SK-N-SH (cell line): ENCODE measurements at regions not wholly inside any gene's neighbourhood (a gene's known extent, or its start where the extent isn't known, plus 50 kb on each side); places are given as distances from the start of the nearest gene placed in this dataset.

Source experiments
- CTCF ChIA-PET: fragments of 300-600, 350-600 bp; formaldehyde crosslinking; extraction: SDS; loops from one replicate; lab custom pipeline; 2021; lab: Yijun Ruan, JAX
- POLR2A ChIA-PET: fragments of 350-600 bp; sonication (Branson Sonifier 250); formaldehyde crosslinking; extraction: SDS; loops from one replicate; lab custom pipeline; 2020; ENCODE audit warnings: antibody characterized with exemption, inconsistent platforms; lab: Yijun Ruan, JAX
- DNase-seq: peaks from one replicate; pipeline ENCODE4 v3.0.0; 2012
- H2AFZ ChIP-seq: fragments of 200-600 bp; sonication (generic); 2 replicates; pipeline ENCODE4 v1.8.1; 2016; ENCODE audit warnings: antibody characterized with exemption, mild to moderate bottlenecking, low read depth
- H3F3A ChIP-seq: fragments of 200-600 bp; sonication (generic); replicated peaks from 2 replicates; pipeline ENCODE3; 2016; ENCODE audit warnings: antibody characterized with exemption, mild to moderate bottlenecking; ENCODE audit not compliant: insufficient read depth
- H3K27ac ChIP-seq, 2 experiments: fragments of 200-500 bp in 1 of 2; fragments of 200-600 bp in 1 of 2; sonication (Bioruptor generic) in 1 of 2; sonication (generic), shearing (Covaris generic) in 1 of 2; 2 replicates each; pipeline versions ENCODE4 v1.5.1 to v1.6.1; 2014 to 2016; ENCODE audit warnings: low read depth in 2 of 2, inconsistent platforms in 1 of 2, low read length in 1 of 2, mild to moderate bottlenecking in 1 of 2, mixed read lengths in 1 of 2
- H3K27me3 ChIP-seq: fragments of 200-600 bp; sonication (generic), shearing (Covaris generic); 2 replicates; pipeline ENCODE4 v1.6.1; 2016; ENCODE audit warnings: mixed run types; ENCODE audit not compliant: insufficient read depth
- H3K36me3 ChIP-seq, 2 experiments: fragments of 200-500 bp in 1 of 2; fragments of 200-600 bp in 1 of 2; sonication (Bioruptor generic) in 1 of 2; sonication (generic) in 1 of 2; replicated peaks in 1 of 2; 2 replicates each; pipeline versions ENCODE3 to v1.5.1; 2014 to 2016; ENCODE audit warnings: low read length in 1 of 2, mild to moderate bottlenecking in 1 of 2; ENCODE audit not compliant: insufficient read depth in 2 of 2, control insufficient read depth in 1 of 2
- H3K4me1 ChIP-seq, 2 experiments: fragments of 200-500 bp in 1 of 2; fragments of 200-600 bp in 1 of 2; sonication (Bioruptor generic) in 1 of 2; sonication (generic), shearing (Covaris generic) in 1 of 2; 2 replicates each; pipeline versions ENCODE4 v1.5.1 to v1.6.1; 2014 to 2016; ENCODE audit warnings: low read depth in 1 of 2, low read length in 1 of 2, mixed run types in 1 of 2; ENCODE audit not compliant: insufficient read depth in 2 of 2, control insufficient read depth in 1 of 2
- H3K4me2 ChIP-seq: fragments of 200-600 bp; sonication (generic), shearing (Covaris generic); 2 replicates; pipeline ENCODE4 v1.6.1; 2017; ENCODE audit warnings: mixed run types
- H3K4me3 ChIP-seq, 2 experiments: fragments of 200-500 bp in 1 of 2; fragments of 200-600 bp in 1 of 2; sonication (Bioruptor generic) in 1 of 2; sonication (generic), shearing (Covaris generic) in 1 of 2; 2 replicates each; pipeline versions ENCODE4 v1.5.1 to v1.8.1; 2014 to 2016; ENCODE audit warnings: low read depth in 2 of 2, inconsistent platforms in 1 of 2, low read length in 1 of 2, mild to moderate bottlenecking in 1 of 2, mixed read lengths in 1 of 2, moderate library complexity in 1 of 2
- H3K79me2 ChIP-seq: fragments of 200-600 bp; sonication (generic); 2 replicates; pipeline ENCODE4 v1.8.1; 2017; ENCODE audit warnings: mild to moderate bottlenecking; ENCODE audit not compliant: insufficient read depth
- H3K9ac ChIP-seq: fragments of 200-600 bp; sonication (generic); 2 replicates; pipeline ENCODE4 v1.6.1; 2017; ENCODE audit warnings: mixed run types
- H3K9me2 ChIP-seq: fragments of 200-600 bp; sonication (generic); 2 replicates; pipeline ENCODE4 v1.6.1; 2017; ENCODE audit warnings: mixed run types
- H3K9me3 ChIP-seq: fragments of 200-600 bp; sonication (generic); 2 replicates; pipeline ENCODE4 v1.6.1; 2017; ENCODE audit warnings: mixed run types, mild to moderate bottlenecking, moderate library complexity
- H4K20me1 ChIP-seq: fragments of 200-600 bp; sonication (generic); 2 replicates; pipeline ENCODE4 v1.6.1; 2017; ENCODE audit warnings: mild to moderate bottlenecking, mixed run types; ENCODE audit not compliant: insufficient read depth
- CHD2 ChIP-seq: fragments of 150-350 bp; IDR thresholded peaks from 2 replicates; pipeline ENCODE4 v1.6.1; 2018; ENCODE audit warnings: low read length; ENCODE audit not compliant: partially characterized antibody
- CTCF ChIP-seq: fragments of 200-600 bp; sonication (generic); IDR thresholded peaks from 2 replicates; pipeline ENCODE4 v1.6.1; 2017; ENCODE audit warnings: antibody characterized with exemption, mild to moderate bottlenecking, moderate library complexity
- ELF1 ChIP-seq: IDR thresholded peaks from 2 replicates; pipeline ENCODE4 v1.4.0; 2012
- EZH2phosphoT487 ChIP-seq: fragments of 200-600 bp; sonication (generic); IDR thresholded peaks from 2 replicates; pipeline ENCODE4 v1.6.1; 2017; ENCODE audit warnings: low read depth, mixed run types, mild to moderate bottlenecking, antibody characterized with exemption, moderate library complexity, borderline replicate concordance
- FOSL2 ChIP-seq: IDR thresholded peaks from 2 replicates; pipeline ENCODE4 v1.4.0; 2012; ENCODE audit warnings: low read depth, mild to moderate bottlenecking, moderate library complexity, borderline replicate concordance
- FOXM1 ChIP-seq: IDR thresholded peaks from 2 replicates; pipeline ENCODE4 v1.4.0; 2012; ENCODE audit warnings: low read depth, mild to moderate bottlenecking
- JUND ChIP-seq: IDR thresholded peaks from 2 replicates; pipeline ENCODE4 v1.4.0; 2012
- NRF1 ChIP-seq: IDR thresholded peaks from 2 replicates; pipeline ENCODE4 v1.6.1; 2012; ENCODE audit warnings: low read depth, mild to moderate bottlenecking, low read length
- POLR2AphosphoS5 ChIP-seq: IDR thresholded peaks from 2 replicates; pipeline ENCODE4 v1.6.1; 2012; ENCODE audit warnings: low read depth, low read length
- RCOR1 ChIP-seq: fragments of 150-350 bp; IDR thresholded peaks from 2 replicates; pipeline ENCODE4 v1.6.1; 2017; ENCODE audit warnings: antibody characterized with exemption, low read length
- RFX5 ChIP-seq: IDR thresholded peaks from 2 replicates; pipeline ENCODE4 v1.6.1; 2012; ENCODE audit warnings: mild to moderate bottlenecking, improper control_type of control experiment, low read length
- RXRA ChIP-seq: IDR thresholded peaks from 2 replicates; pipeline ENCODE4 v1.4.0; 2012; ENCODE audit warnings: low read depth, mild to moderate bottlenecking, borderline replicate concordance
- SIN3A ChIP-seq: IDR thresholded peaks from 2 replicates; pipeline ENCODE4 v1.6.1; 2012; ENCODE audit warnings: low read depth, mild to moderate bottlenecking, low read length, moderate library complexity, borderline replicate concordance
- TCF12 ChIP-seq: IDR thresholded peaks from 2 replicates; pipeline ENCODE4 v1.4.0; 2012
- YY1 ChIP-seq: IDR thresholded peaks from 2 replicates; pipeline ENCODE4 v1.4.0; 2012; ENCODE audit warnings: low read depth, mild to moderate bottlenecking
- WGBS: methylation state at CpG from one replicate; pipeline ENCODE4 v1.1.6; 2017; ENCODE audit warnings: low lambda C conversion rate; 5-methylcytosine and 5-hydroxymethylcytosine counted together

DNA sequence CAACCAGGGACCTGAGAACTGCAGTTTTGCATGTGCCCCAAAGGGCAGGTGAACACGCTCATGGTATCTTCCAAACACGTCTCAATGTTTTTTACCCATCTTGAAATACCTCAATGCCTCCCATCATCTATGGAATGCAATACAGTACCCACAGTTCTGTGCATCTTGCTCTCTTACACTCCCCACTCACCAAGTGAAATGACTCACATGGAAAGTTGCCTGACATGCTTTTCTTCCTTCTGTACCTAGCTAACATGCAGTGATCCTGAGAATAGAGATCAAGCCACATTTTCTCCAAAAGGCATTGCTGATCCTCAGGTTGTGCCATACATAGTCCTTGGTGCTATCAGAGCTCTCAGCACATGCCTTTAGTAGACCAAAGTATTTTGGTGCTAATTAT is 373.9 kb downstream of the GPD2 start:
- WGBS, result 6% methylated on average over 2 of the region's 2 CpGs
- H3K9me3 ChIP-seq, result no peaks in the 10 kb centered on the region
- H3K4me1 ChIP-seq, result no peaks in the 10 kb centered on the region
- no peak overlapping the region for H3K27ac ChIP-seq
- H3K27me3 ChIP-seq, result no peaks in the 10 kb centered on the region
- H3K9ac ChIP-seq, result no peak overlapping the region
- no peak for DNase-seq
- no peak overlapping the region for H3K4me2 ChIP-seq
- H3F3A ChIP-seq, result no peaks in the 10 kb centered on the region
- POLR2A ChIA-PET, result no interaction called here
- no peak overlapping the region for H2AFZ ChIP-seq
- CTCF ChIA-PET, result no interaction called here
- H3K79me2 ChIP-seq, result no peaks in the 10 kb centered on the region
- H3K9me2 ChIP-seq, result no peaks in the 10 kb centered on the region
- no peak for TF ChIP-seq TCF12
- TF ChIP-seq, all 33 proteins: peak for 0
- no peaks in the 10 kb centered on the region for H4K20me1 ChIP-seq
- H3K36me3 ChIP-seq, result no peaks in the 10 kb centered on the region
- no peak overlapping the region for H3K4me3 ChIP-seq

GRCh38 chr2:156812496-156812895 is 376.3 kb downstream of the GPD2 start:
- DNase-seq, result no peak
- Histone ChIP-seq H3K4me3 (no peak overlapping the region), H2AFZ (no peak overlapping the region), H3F3A (no peaks in the 10 kb centered on the region), H3K9me3 (no peaks in the 10 kb centered on the region), H3K27me3 (no peaks in the 10 kb centered on the region), H3K9ac (no peak overlapping the region), H4K20me1 (no peaks in the 10 kb centered on the region), H3K36me3 (no peaks in the 10 kb centered on the region), H3K79me2 (no peaks in the 10 kb centered on the region), H3K9me2 (no peaks in the 10 kb centered on the region), H3K4me2 (no peak overlapping the region), H3K27ac (no peak overlapping the region), H3K4me1 (no peaks in the 10 kb centered on the region)
- 15% methylated on average over 1 of the region's 1 CpG for WGBS
- CTCF ChIA-PET, result no interaction called here
- no peak for TF ChIP-seq CTCF
- TF ChIP-seq FOXM1, result no peak
- no peak for TF ChIP-seq ELF1
- no peak for TF ChIP-seq EZH2phosphoT487
- TF ChIP-seq SIN3A, result no peak
- POLR2A ChIA-PET, result no interaction called here

DNA sequence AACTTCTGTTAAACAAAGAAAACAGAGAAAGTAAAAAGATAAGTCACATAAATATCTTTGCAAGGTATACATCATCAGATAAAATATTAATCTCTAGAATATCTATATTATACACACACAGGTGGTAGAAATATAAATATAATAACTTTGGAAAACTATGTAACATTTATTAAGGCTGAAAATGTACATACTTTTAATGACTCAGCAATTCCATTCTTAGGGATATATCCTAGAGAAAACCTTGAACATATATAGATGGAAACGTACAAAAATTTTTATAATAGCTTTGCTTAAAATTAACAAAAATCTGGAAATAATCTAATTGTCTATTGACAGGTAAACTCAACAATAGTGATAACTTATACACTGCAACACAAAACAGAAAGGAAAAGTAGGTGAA is 381.3 kb downstream of the GPD2 start:
- no peak for DNase-seq
- Histone ChIP-seq H3K27ac (no peak overlapping the region), H3K79me2 (no peaks in the 10 kb centered on the region), H3K4me2 (no peak overlapping the region), H3K9ac (no peak overlapping the region), H4K20me1 (no peaks in the 10 kb centered on the region), H3K9me3 (no peaks in the 10 kb centered on the region), H3K9me2 (no peaks in the 10 kb centered on the region), H2AFZ (no peak overlapping the region), H3K36me3 (no peaks in the 10 kb centered on the region), H3K27me3 (no peaks in the 10 kb centered on the region), H3K4me1 (no peaks in the 10 kb centered on the region; a peak in 1 of 4 replicates), H3K4me3 (no peak overlapping the region), H3F3A (no peaks in the 10 kb centered on the region)
- 10% methylated on average over 1 of the region's 1 CpG for WGBS
- TF ChIP-seq ELF1 (no peak), FOSL2 (no peak), JUND (no peak), YY1 (no peak), RCOR1 (no peak), NRF1 (no peak), CTCF (no peak), TCF12 (no peak), SIN3A (no peak), RFX5 (no peak), FOXM1 (no peak), RXRA (no peak), POLR2AphosphoS5 (no peak), CHD2 (no peak)
- ChIA-PET CTCF (no interaction called here), POLR2A (no interaction called here)
